HS-27A (cell line): ENCODE measurements at regions not wholly inside any gene's neighbourhood (a gene's known extent, or its start where the extent isn't known, plus 50 kb on each side); places are given as distances from the start of the nearest gene placed in this dataset.

Experiments
- DNase-seq: peaks from one replicate; pipeline ENCODE4 v3.0.0-alpha.2; 2012; ENCODE audit warnings: low read depth, missing footprints

DNA sequence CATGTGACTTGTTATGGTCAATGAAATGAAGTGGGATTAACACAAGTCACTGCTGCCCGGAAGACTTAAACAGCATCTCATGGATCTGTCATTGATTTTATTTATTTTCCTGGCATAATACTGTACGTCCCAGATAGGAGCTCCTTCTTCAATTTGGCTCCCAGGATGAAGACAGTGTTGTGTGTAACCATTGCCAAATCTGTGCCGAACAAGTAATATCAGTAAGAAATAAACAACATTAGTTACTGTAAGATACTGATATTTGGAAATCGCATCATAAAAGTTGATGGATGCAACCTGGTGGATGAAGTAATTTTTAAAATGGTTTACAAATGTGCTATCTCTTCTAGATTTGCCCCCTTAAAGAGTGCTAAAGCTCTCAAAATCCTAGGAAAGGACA is 419.0 kb upstream of the MMADHC start:
- DNase-seq = no peak

- no peak for DNase-seq
Observed at GRCh38 chr2:150003544-150003943, 416.0 kb upstream of the MMADHC start.

DNA sequence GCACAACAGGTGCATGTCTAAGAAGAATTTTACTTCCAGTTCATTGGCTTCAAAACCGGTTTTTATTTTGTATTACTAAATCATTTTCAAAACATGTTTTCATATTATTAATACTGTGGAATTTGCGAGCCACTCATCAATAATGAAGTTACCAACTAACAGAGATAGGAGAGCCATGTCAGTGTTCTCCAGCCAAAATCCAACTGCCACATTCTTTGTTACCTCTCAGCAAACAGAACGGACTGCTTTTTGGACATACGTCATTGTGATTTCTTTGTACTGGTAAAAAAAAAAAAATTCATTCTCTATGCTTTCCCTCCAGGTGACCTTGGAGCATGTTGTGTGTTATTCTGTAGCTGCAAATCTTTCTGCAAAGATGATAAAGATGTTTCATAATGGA is 414.2 kb upstream of the MMADHC start:
- no peak for DNase-seq

- DNase-seq = no peak
Observed at GRCh38 chr2:149996901-149997300, 409.3 kb upstream of the MMADHC start.

- DNase-seq = peak; percentile 97
Observed at GRCh38 chr2:149994057-149994728, 406.6 kb upstream of the MMADHC start.

DNA sequence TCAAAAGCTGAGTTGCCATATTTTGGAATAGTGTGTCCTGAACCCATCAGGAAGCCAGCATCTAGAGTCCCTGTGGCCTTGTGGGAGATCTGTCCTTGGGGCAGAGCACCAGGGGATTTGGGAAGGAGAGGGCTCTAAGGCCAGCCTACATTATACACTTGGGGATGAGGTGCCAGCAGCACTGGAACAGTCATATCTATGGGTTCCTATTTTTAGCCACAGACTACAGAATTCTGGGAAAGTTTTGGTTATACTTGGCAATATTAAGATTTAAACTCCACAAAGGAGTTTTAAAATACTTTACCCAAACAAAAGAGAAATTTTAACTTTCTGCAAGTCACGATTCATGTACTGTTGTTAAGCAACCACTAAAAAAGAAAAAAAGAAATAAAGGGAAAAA is 405.7 kb upstream of the MMADHC start:
- no peak for DNase-seq

DNA sequence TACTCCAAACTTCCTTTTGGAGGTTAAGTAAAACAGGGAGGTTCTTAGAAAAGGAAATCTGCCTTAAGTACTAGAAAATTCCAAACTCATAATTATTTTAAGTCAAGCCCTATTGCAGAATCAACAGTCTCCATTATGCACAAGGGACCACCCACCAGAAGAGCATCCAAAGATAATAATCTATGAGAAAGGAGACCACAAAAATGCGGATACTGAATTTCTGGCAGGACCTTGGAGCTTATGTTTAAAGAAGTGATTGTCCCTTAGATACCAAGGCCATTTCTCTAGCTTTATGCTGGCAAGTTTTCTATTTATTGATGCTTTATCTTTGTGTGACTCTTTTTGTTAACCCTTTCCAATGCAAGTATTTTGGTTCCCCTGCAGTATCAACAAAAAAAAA is 404.0 kb upstream of the MMADHC start:
- DNase-seq = peak; percentile 38

DNA sequence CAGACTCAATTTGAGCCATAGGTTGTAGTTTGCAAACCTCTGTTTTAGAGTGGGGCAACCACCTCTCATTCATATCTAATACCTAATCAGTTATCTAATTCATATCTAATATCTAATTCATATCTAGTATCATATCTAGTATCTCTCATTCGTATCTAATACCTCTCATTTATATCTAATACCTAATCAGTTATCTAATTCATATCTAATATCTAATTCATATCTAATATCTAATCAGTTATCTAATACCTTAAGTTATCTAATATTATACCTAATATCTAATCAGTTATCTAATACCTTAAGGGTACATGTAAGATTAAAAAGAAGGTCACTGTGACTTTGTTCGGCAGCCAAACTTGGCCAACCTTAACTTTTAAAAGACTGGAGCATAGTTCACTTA is 403.4 kb upstream of the MMADHC start:
- DNase-seq = no peak

DNA sequence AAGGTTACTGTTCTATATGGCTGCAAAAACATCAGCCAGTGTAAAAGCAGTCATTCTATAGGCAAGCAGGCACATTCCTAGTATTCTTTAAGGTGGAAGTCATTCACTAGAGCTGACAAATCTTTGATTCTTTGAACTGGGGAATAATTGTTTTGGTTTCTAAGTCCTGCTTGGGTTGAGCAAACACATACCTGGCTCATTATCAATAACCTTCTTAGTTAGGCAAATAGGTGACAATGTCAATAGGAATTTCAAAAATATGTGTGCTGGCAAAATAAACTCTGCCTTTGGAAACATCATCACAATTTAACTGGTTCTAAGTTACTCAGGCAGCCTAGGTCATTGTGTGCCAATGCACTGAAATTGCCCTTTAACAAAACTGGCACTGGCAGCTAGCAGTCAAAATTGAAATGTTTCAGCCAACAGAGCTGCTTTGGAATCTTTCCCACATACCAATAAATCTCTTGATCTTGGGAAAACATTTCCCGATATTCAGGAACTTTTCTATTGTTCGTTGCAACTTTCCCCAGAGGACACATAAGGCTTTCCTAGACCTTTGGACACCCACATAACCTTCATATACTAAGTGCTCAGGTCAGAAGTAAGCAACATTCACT is 402.0 kb upstream of the MMADHC start:
- peak; percentile 61 for DNase-seq

GRCh38 chr2:149988361-149988760 is 400.8 kb upstream of the MMADHC start:
- DNase-seq = no peak

DNA sequence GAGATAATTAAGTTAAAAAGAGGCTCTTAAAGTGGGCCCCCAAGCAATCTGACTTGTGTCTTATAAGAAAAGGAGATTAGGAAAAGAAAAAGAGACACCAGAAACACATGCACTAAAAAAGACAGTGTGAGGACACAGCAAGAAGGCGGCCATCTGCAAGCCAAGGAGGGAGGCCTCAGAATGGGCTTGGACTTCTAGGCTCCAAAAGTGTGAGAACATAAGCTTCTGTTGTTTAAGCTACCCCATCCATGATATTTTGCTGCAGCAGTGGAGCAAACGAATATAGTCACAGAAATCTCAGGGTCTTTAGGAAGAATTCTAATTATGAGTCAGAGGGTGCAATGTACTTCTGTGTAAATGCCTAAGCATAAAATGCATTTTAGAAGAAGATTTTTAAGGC is 399.3 kb upstream of the MMADHC start:
- no peak for DNase-seq

GRCh38 chr2:149984311-149984710 is 396.7 kb upstream of the MMADHC start:
- DNase-seq = no peak

GRCh38 chr2:149972066-149972465 is 384.5 kb upstream of the MMADHC start:
- no peak for DNase-seq

DNA sequence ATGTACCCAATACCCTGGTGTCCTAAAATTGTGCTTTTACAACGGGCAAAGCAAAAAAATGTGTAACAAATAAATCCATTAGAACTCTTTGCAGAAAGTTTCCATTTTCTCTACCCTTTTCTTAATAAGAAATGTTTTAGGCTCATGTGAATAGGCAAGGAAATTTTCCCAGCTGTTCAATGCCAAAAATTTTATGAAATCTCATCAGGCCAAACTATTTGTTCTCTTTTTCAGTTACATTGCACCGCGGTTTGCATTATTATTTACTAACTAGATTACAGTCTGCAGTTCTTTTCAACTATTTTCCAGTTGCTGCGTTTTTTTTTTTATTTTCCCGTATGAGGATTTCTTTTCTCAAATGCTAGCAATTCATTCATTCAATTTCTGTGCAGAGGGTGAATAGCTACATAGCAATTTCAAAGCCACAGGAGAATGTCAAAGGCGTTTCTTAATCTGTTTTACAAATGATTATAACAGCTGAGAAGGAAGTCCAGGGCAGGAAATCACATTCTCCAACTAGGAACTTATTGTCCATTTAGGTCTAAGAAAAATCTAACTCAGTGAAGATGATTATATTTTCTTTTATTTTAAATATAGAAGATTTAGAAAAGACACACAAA is 367.5 kb upstream of the MMADHC start:
- DNase-seq = no peak

DNA sequence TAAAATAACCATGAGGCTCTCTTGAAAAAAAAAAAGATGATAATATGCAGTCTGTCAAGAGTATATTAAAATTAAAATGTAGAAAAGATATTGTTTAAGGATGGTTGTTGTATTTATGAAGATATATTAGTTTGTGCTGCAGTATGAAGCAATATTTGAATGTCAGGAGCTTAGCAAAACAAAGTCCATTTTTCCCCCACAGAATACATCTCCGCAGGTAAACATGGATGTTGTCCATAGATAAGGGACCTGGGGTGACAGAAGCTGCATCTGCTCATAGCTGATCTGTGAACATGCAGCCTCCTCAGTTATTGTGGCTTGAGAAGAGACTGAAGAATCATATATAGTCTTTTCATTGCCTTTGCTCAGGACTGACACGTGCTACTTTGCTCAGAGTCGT is 366.1 kb upstream of the MMADHC start:
- no peak for DNase-seq

DNA sequence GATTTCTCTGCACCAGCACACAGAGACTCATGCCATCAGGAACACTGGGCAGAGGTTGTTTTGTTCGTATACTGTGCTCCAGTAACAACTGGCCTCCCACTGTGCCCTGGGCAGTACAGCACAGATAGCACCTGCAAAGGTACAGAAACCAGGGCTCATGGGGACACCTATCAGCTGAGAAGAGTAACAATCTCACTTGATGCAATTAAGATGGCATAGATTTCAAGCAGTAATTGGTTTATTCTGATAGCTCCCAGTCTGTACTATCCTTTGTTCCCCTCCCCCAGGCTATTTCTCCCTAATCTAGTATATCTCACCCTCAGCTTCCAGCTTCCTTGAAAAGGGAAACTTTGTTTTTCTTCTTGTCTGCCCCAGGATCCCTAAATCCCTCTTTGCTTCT is 343.9 kb upstream of the MMADHC start:
- no peak for DNase-seq

- DNase-seq = no peak
Observed at GRCh38 chr2:149928011-149928410, 340.4 kb upstream of the MMADHC start.

GRCh38 chr2:149926149-149926548 is 338.6 kb upstream of the MMADHC start:
- DNase-seq = no peak

GRCh38 chr2:149924549-149925213 is 337.1 kb upstream of the MMADHC start:
- DNase-seq = no peak

DNA sequence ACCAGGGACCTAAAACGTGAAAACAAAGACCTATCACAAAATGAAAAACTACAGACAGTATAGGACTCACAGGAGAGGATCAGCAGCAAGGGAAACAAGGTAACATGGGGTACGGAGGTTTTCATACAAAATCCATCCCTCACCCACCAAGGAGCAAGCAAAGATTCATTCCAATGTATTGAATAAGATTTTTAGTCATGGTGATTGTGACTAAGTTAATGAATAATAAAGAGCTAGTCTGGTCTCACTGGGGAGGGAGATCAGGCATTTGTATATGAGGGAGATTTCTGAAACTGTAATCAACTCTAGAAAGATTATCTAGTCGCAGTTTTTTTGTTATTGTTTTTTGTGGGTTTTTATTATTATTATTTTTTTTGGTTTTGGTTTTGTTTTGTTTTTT is 336.5 kb upstream of the MMADHC start:
- peak; percentile 35 for DNase-seq

GRCh38 chr2:149921911-149922616 is 334.5 kb upstream of the MMADHC start:
- DNase-seq = no peak

GRCh38 chr2:149920389-149920788 is 332.8 kb upstream of the MMADHC start:
- no peak for DNase-seq

DNA sequence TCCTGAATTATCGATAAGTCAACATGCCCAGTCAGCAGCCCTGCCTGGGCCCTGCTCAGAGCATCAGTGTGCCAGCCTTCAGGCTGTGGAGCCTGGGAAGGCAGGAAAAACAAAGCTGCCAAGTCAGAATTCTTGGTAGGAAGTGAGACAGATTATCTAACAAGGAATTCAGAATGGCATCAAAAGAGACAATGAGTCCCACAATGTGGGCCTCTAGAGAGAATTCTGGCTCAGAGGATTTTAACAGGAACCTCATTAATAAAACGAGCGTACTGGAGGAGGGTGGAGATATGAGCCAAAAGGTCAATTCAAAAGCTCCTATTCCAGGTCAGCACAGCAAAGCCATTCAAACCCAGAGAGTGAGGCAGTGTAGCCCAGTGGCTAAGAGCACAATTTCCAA is 327.6 kb upstream of the MMADHC start:
- DNase-seq = no peak
